GM19023 (cell line): ENCODE measurements at regions not wholly inside any gene's neighbourhood (a gene's known extent, or its start where the extent isn't known, plus 50 kb on each side); places are given as distances from the start of the nearest gene placed in this dataset.

Source experiments
- ATAC-seq: cut with Tn5 transposase; IDR thresholded peaks from one replicate; pipeline ENCODE4 v1.9.1; 2021; ENCODE audit warnings: mild to moderate bottlenecking, moderate library complexity; ENCODE audit not compliant: unreplicated experiment

- no peak for ATAC-seq
These were observed 128.2 kb downstream of the SNX5 start for GRCh38 chr20:17840423-17840822.

- ATAC-seq = no peak
These were observed 129.7 kb downstream of the SNX5 start for GRCh38 chr20:17838921-17839320.

- ATAC-seq = no peak
These were observed 131.4 kb downstream of the SNX5 start for GRCh38 chr20:17837179-17837578.

GRCh38 chr20:17836303-17836861 is 132.2 kb downstream of the SNX5 start:
- no peak for ATAC-seq

- no peak for ATAC-seq
These were observed 132.7 kb downstream of the SNX5 start for GRCh38 chr20:17835934-17836300.

- no peak for ATAC-seq
These were observed 133.2 kb downstream of the SNX5 start for GRCh38 chr20:17835240-17835933.

- no peak for ATAC-seq
These were observed 133.8 kb downstream of the SNX5 start for GRCh38 chr20:17834804-17835203.

GRCh38 chr20:17833036-17833674 is 133.4 kb downstream of the BANF2 start:
- no peak for ATAC-seq

- ATAC-seq = no peak
These were observed 132.6 kb downstream of the BANF2 start for GRCh38 chr20:17832236-17832915.

- no peak for ATAC-seq
These were observed 128.9 kb downstream of the BANF2 start for GRCh38 chr20:17828598-17829144.

- no peak for ATAC-seq
These were observed 128.2 kb downstream of the BANF2 start for GRCh38 chr20:17827759-17828559.

GRCh38 chr20:17827079-17827478 is 127.3 kb downstream of the BANF2 start:
- no peak for ATAC-seq

- ATAC-seq = peak; percentile 89
These were observed 126.4 kb downstream of the BANF2 start for GRCh38 chr20:17825960-17826843.

- ATAC-seq = peak; percentile 7
These were observed 125.6 kb downstream of the BANF2 start for GRCh38 chr20:17825252-17825959.

- no peak for ATAC-seq
These were observed 125.0 kb downstream of the BANF2 start for GRCh38 chr20:17824676-17825251.

- ATAC-seq = no peak
These were observed 123.8 kb downstream of the BANF2 start for GRCh38 chr20:17823409-17824144.

GRCh38 chr20:17822540-17823408 is 123.0 kb downstream of the BANF2 start:
- ATAC-seq = no peak
